ENCODE measurements at regions not wholly inside any gene's neighbourhood (a gene's known extent, or its start where the extent isn't known, plus 50 kb on each side); places are given as distances from the start of the nearest gene placed in this dataset.

GRCh38 chr2:137842952-137843351 is 121.3 kb upstream of the HNMT start:
- TF ChIP-seq CTCF (conservative IDR thresholded peaks at IDR 0.05; ENCODE audit: low read depth, low read length): no peak
- TF ChIP-seq CHD1 (IDR thresholded peaks at IDR 0.05; ENCODE audit: low read depth, low read length): no peak
- no peak for TF ChIP-seq POLR2A (IDR thresholded peaks at IDR 0.05; ENCODE audit: low read depth, low read length)
- no peak for TF ChIP-seq SMC3 (IDR thresholded peaks at IDR 0.05; ENCODE audit: low read depth, low read length)
- TF ChIP-seq RFX5 (IDR thresholded peaks at IDR 0.05; ENCODE audit: low read depth, low read length): no peak
- TF ChIP-seq USF2 (IDR thresholded peaks at IDR 0.05; ENCODE audit: low read depth, low read length): no peak
- no peak for TF ChIP-seq FOS (IDR thresholded peaks at IDR 0.05; ENCODE audit: low read depth, low read length)
- no peak for TF ChIP-seq RAD21 (IDR thresholded peaks at IDR 0.05; ENCODE audit: low read length)
- no peak for TF ChIP-seq MAFK (IDR thresholded peaks at IDR 0.05; ENCODE audit: low read depth, low read length)

Data from IMR-90 (cell line).